Colon (tissue), 2 donors: ENCODE measurements at regions not wholly inside any gene's neighbourhood (a gene's known extent, or its start where the extent isn't known, plus 50 kb on each side); places are given as distances from the start of the nearest gene placed in this dataset.

Experiments used
- FAIRE-seq: peaks from 2 replicates; lab custom pipeline; 2012; peaks lifted over from hg19 to GRCh38; lab: Jason Lieb, UNC
- donor health status: control.
- donor health status: control.

GRCh38 chr14:34126586-34126985 is 175.7 kb upstream of the EGLN3 start:
- FAIRE-seq, result no peak

- FAIRE-seq, result no peak
These were observed 173.7 kb upstream of the EGLN3 start for GRCh38 chr14:34124585-34124984.

GRCh38 chr14:34122650-34123049 is 171.8 kb upstream of the EGLN3 start:
- no peak for FAIRE-seq

- FAIRE-seq, result no peak
These were observed 171.2 kb upstream of the EGLN3 start for GRCh38 chr14:34122081-34122480.

- no peak for FAIRE-seq
These were observed 169.5 kb upstream of the EGLN3 start for GRCh38 chr14:34120185-34120977.

GRCh38 chr14:34119107-34119858 is 168.4 kb upstream of the EGLN3 start:
- no peak for FAIRE-seq

GRCh38 chr14:34113991-34114390 is 163.1 kb upstream of the EGLN3 start:
- no peak for FAIRE-seq

GRCh38 chr14:34113005-34113511 is 162.2 kb upstream of the EGLN3 start:
- no peak for FAIRE-seq

GRCh38 chr14:34111953-34112352 is 161.1 kb upstream of the EGLN3 start:
- FAIRE-seq, result no peak

- FAIRE-seq, result no peak
These were observed 160.6 kb upstream of the EGLN3 start for GRCh38 chr14:34111505-34111904.

- no peak for FAIRE-seq
These were observed 159.7 kb upstream of the EGLN3 start for GRCh38 chr14:34110531-34110930.

- no peak for FAIRE-seq
These were observed 156.6 kb upstream of the EGLN3 start for GRCh38 chr14:34107441-34107840.

- no peak for FAIRE-seq
These were observed 155.4 kb upstream of the EGLN3 start for GRCh38 chr14:34106310-34106709.

GRCh38 chr14:34104489-34105397 is 153.9 kb upstream of the EGLN3 start:
- FAIRE-seq, result no peak

GRCh38 chr14:34103176-34103575 is 152.3 kb upstream of the EGLN3 start:
- no peak for FAIRE-seq

GRCh38 chr14:34099635-34100034 is 148.8 kb upstream of the EGLN3 start:
- FAIRE-seq, result no peak

GRCh38 chr14:34098985-34099349 is 148.1 kb upstream of the EGLN3 start:
- FAIRE-seq, result no peak

GRCh38 chr14:34098045-34098984 is 147.4 kb upstream of the EGLN3 start:
- FAIRE-seq, result no peak

- FAIRE-seq, result no peak
These were observed 146.8 kb upstream of the EGLN3 start for GRCh38 chr14:34097644-34098043.

GRCh38 chr14:34094384-34094783 is 143.5 kb upstream of the EGLN3 start:
- no peak for FAIRE-seq

GRCh38 chr14:34093883-34094282 is 143.0 kb upstream of the EGLN3 start:
- no peak for FAIRE-seq
